Hepatic stellate cell (primary cell): ENCODE measurements at regions not wholly inside any gene's neighbourhood (a gene's known extent, or its start where the extent isn't known, plus 50 kb on each side); places are given as distances from the start of the nearest gene placed in this dataset.
"Not testable (repeated sequence)": the region's sequence is repeated elsewhere in the genome, so short reads cannot be mapped to it uniquely, and the experiment has no call there.

ENCODE experiments used
- DNase-seq: peaks from one replicate; pipeline ENCODE4 v3.0.0; 2011; ENCODE audit warnings: low spot score

DNA sequence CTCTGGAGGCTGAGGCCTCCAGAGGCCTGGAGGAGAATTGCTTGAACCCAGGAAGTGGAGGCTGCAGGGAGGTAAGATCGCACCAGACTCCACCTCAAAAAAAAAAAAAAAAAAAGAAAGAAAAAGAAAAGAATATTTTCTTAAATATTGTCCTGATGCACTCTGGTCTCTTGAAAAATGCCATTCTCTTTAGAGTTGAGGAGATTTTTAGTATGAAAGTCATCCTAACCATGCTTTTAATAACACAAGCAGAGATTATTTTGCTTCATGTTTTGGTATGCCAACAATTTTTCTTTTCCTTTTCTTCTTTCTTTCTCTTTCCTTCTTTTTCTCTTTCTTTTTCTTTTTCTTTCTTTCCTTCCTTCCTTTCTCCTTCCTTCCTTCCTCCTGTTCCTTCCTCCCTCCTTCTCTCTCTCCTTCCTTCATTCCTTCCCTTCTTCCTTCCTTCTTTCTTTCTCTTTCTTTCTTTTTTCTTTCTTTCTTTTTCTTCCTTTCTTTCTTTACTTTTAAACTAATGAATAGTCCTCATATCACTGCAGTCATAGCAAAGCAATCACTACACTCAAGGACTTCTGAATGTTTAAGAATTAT lies 116.9 kb upstream of the CCNH start:
- no peak for DNase-seq

DNA sequence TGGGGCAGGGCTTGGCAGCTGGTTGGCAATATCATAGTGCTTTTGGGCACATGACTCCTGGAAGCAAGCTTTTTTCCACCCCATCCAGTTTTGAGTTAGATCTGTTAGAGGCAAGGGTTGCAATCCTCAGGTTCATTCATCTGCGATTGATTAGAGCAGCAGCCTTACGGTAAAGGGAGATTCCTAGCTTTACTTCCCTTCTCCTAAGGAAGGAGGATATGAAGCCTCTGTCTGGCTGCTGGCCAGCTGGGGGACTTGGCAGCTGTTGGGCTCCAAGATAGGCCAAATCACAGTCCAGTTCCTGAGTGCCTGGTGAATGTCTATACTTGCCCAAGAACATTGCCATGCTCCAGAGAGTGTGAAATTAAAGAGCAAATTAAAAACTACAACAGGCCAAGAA lies 113.4 kb upstream of the CCNH start:
- no peak for DNase-seq

DNA sequence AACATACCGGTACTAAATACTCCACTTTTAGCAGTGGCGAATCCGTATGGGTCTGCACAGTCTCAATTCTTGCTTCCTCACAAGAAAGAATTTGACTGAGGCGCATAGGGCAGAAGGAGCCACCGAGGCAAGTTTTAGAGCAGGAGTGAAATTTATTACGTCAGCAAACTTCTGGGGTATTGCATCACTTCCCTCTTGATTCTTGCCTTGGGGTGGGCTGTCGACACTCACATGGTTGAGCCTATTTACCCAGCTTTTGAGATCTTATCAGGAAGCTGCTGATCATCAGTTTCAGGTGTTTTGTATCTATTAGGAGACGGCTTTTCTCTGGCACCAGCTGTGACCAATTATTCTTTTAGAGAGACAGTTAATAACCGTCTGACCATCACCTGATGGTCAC lies 111.5 kb upstream of the CCNH start:
- DNase-seq = no peak

DNA sequence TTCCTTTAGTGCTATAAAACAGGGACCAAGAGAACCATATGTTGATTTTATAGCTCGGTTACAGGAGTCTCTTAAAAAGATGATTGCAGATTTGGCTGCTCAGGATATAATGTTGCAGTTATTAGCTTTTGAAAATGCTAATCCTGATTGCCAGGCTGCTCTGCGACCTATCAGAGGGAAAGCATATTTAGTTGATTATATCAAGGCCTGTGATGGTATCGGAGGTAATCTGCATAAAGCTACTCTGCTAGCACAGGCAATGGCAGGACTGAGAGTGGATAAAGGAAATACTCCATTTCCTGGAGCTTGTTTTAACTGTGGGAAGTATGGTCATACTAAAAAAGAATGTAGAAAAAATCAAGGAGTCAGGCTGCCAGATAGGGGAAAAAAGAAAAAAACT lies 99.0 kb upstream of the CCNH start:
- DNase-seq = not testable (repeated sequence)

DNA sequence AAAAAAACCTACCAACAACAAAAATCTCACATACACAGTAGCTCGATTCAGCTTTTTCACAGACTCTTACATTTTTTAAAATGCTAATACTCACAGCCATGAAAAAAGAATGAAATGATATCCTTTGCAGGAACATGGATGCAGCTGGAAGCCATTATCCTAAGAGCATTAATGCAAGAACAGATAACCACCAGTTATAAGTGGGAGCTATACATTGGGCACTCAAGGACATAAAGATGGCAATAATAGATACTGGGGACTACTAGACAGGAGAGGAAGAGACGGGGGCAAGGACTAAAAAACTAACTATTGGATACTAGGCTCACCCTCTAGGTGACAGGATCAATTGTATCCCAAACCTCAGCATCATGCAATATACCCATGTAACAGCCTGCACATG lies 90.3 kb upstream of the CCNH start:
- DNase-seq = no peak

DNA sequence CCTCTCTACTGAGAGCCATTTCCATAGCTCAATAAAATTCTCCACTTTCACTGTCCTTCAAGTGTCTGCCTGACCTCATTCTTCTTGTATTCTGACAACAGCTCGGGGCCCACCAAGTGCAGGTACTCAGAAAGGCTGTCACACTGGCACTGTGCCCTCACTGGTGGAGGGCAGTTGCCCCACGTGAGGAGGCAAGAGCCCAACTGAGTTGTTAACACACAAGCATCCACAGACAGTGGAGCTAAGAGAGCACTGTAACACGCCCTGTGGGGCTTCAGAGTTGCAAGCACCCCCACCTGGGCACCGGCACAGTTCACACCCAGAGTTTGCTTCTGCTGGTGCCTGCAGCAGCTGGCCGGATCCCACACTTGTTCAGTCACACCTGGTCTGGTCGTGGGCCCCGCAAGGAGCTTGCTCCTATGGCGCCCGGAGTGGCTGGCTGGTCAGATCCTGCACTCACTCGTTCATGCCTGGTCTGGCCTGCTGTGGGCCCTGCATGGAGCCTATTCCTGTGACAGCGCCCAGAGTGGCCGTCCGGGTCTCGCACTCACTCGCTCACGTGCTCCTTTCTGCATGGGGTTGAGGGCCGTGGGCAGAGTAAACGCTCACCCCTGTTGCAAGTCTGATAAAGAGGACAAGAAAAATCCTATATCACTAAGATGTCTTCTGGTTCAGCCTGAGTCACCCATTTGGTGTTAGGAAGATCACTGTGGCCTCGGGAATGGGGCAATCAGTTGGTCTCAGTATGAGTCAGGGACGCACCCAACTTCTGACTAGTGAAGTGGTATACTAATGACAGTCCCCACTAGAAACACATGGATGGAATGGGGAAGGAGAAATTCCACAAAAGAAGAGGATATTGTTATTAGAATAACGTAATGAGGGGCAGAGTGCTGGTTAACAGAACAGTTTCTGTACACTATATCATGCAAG lies 87.0 kb upstream of the CCNH start:
- no peak for DNase-seq
